Right lobe of liver (tissue), 6 donors: ENCODE measurements at regions not wholly inside any gene's neighbourhood (a gene's known extent, or its start where the extent isn't known, plus 50 kb on each side); places are given as distances from the start of the nearest gene placed in this dataset.
"Not testable (repeated sequence)": the region's sequence is repeated elsewhere in the genome, so short reads cannot be mapped to it uniquely, and the experiment has no call there.

Experiments
- ATAC-seq, 4 donors: fragments of 200-7000 bp; cut with Tn5 transposase; one replicate each; pipeline ENCODE4 v1.9.1; 2020; ENCODE audit warnings: mild to moderate bottlenecking in 4 of 4, moderate library complexity in 4 of 4
- DNase-seq, 3 donors: peaks; one replicate each; pipeline ENCODE4 v3.0.0-alpha.2; 2020
- H3K27ac ChIP-seq, 3 donors: fragments of 200-600 bp; one replicate each; pipeline ENCODE4 v1.8.0; 2022
- H3K27me3 ChIP-seq, 2 donors: fragments of 200-600 bp; one replicate each; pipeline ENCODE4 v1.8.0; 2022
- H3K36me3 ChIP-seq, 4 donors: fragments of 200-600 bp; sonication (generic) in 1 of 4; one replicate each; pipeline versions ENCODE4 v1.5.1 to v1.8.0; 2017 to 2022; ENCODE audit warnings: control low read depth in 1 of 4
- H3K4me1 ChIP-seq, 4 donors: fragments of 200-600 bp; sonication (generic) in 1 of 4; one replicate each; pipeline versions ENCODE4 v1.5.1 to v1.8.0; 2017 to 2022; ENCODE audit warnings: control low read depth in 1 of 4
- H3K4me3 ChIP-seq, 3 donors: fragments of 200-600 bp; one replicate each; pipeline ENCODE4 v1.8.0; 2022
- H3K9me3 ChIP-seq, 4 donors: fragments of 200-600 bp; sonication (generic) in 1 of 4; one replicate each; pipeline versions ENCODE4 v1.5.1 to v1.8.0; 2017 to 2022; ENCODE audit warnings: control low read depth in 1 of 4
- CTCF ChIP-seq, 4 donors: fragments of 200-600 bp in 3 of 4; fragments of 450-650 bp in 1 of 4; IDR thresholded peaks; one replicate each; pipeline versions ENCODE4 v1.5.1 to v1.8.0; 2016 to 2022; ENCODE audit warnings: antibody characterized with exemption in 4 of 4, mild to moderate bottlenecking in 2 of 4
- POLR2A ChIP-seq: fragments of 450-650 bp; IDR thresholded peaks from one replicate; pipeline ENCODE4 v1.6.1; 2017; ENCODE audit warnings: antibody characterized with exemption, mild to moderate bottlenecking
- WGBS: methylation state at CpG from one replicate; pipeline ENCODE4 v1.1.6; 2018; ENCODE audit warnings: low coverage, low lambda C conversion rate; ENCODE audit not compliant: insufficient coverage; ENCODE audit errors: missing lambda C conversion rate; 5-methylcytosine and 5-hydroxymethylcytosine counted together
- intact Hi-C, 2 donors: fragments of 100-400 bp; cut with DNase I; formaldehyde crosslinking; loops; one replicate each; pipeline versions ENCODE4 v1.11.2 to v1.14.1; 2022
- donor health status: DM: no; HTN: yes; CAD: no.
- donor health status: DM: no; HTN: no; CAD: no.
- donor health status: DM: no; HTN: no; CAD: no.
- donor health status: DM: no; HTN: yes; CAD: no.
- donor health status: DM: no; HTN: yes; CAD: no.

GRCh38 chr7:81233208-81233940 lies 314.5 kb upstream of the SEMA3C start:
- Histone ChIP-seq H3K36me3 (no peaks in the 10 kb centered on the region), H3K27me3 (no peaks in the 10 kb centered on the region), H3K4me3 (no peak overlapping the region), H3K9me3 (no peaks in the 10 kb centered on the region), H3K27ac (no peak overlapping the region), H3K4me1 (no peaks in the 10 kb centered on the region)
- 80% methylated on average over 2 of the region's 11 CpGs for WGBS
- no peak for DNase-seq
- intact Hi-C loops: no loop called here
- ATAC-seq: peak in 1 of 4 donors; percentile 23
- TF ChIP-seq POLR2A (no peak), CTCF (IDR thresholded peaks at IDR 0.05) (no peak)

GRCh38 chr7:81232084-81232799 lies 313.4 kb upstream of the SEMA3C start:
- no peaks in the 10 kb centered on the region for H3K4me1 ChIP-seq
- ATAC-seq (no peak), DNase-seq (no peak)
- no peak for TF ChIP-seq CTCF (IDR thresholded peaks at IDR 0.05)
- no peak for TF ChIP-seq POLR2A
- no peak overlapping the region for H3K4me3 ChIP-seq
- intact Hi-C loops: no loop called here
- no peak overlapping the region for H3K27ac ChIP-seq
- H3K9me3 ChIP-seq: no peaks in the 10 kb centered on the region
- 32% methylated on average over 2 of the region's 8 CpGs for WGBS
- no peaks in the 10 kb centered on the region for H3K36me3 ChIP-seq
- no peaks in the 10 kb centered on the region for H3K27me3 ChIP-seq

- H3K27ac ChIP-seq: no peak overlapping the region
- 38% methylated on average over 5 of the region's 5 CpGs for WGBS
- H3K4me1 ChIP-seq: no peaks in the 10 kb centered on the region
- no peak overlapping the region for H3K4me3 ChIP-seq
- no peak for DNase-seq
- TF ChIP-seq POLR2A (no peak), CTCF (IDR thresholded peaks at IDR 0.05) (no peak)
- ATAC-seq: no peak
- no peaks in the 10 kb centered on the region for H3K27me3 ChIP-seq
- H3K36me3 ChIP-seq: no peaks in the 10 kb centered on the region
- H3K9me3 ChIP-seq: no peaks in the 10 kb centered on the region
- intact Hi-C loops: no loop called here
These were observed 312.5 kb upstream of the SEMA3C start for GRCh38 chr7:81231301-81231838.

- Histone ChIP-seq H3K4me1 (no peaks in the 10 kb centered on the region), H3K9me3 (no peaks in the 10 kb centered on the region), H3K27ac (no peak overlapping the region), H3K4me3 (no peak overlapping the region), H3K36me3 (no peaks in the 10 kb centered on the region), H3K27me3 (no peaks in the 10 kb centered on the region)
- DNase-seq (no peak), ATAC-seq (no peak)
- WGBS: 59% methylated on average over 3 of the region's 3 CpGs
- TF ChIP-seq CTCF (IDR thresholded peaks at IDR 0.05): no peak
- TF ChIP-seq POLR2A: no peak
- intact Hi-C loops: no loop called here
These were observed 307.4 kb upstream of the SEMA3C start for GRCh38 chr7:81226234-81226633.

- WGBS: 57% methylated on average over 1 of the region's 2 CpGs
- H3K4me3 ChIP-seq, DNase-seq, H3K4me1 ChIP-seq, intact Hi-C loops, H3K9me3 ChIP-seq, H3K27me3 ChIP-seq, H3K27ac ChIP-seq, H3K36me3 ChIP-seq, ATAC-seq: not testable (repeated sequence)
These were observed 303.8 kb upstream of the SEMA3C start for GRCh38 chr7:81222692-81223091.
